ENCODE measurements at regions not wholly inside any gene's neighbourhood (a gene's known extent, or its start where the extent isn't known, plus 50 kb on each side); places are given as distances from the start of the nearest gene placed in this dataset.

- no peaks in the 10 kb centered on the region for H3K4me1 ChIP-seq (ENCODE audit: control insufficient read depth, insufficient read depth, low read length)
- no peaks in the 10 kb centered on the region for H3K27me3 ChIP-seq (ENCODE audit: control insufficient read depth, insufficient read depth, low read length, poor library complexity, severe bottlenecking)
- H3K27ac Mint-ChIP-seq = no peak overlapping the region
- H3K9me3 Mint-ChIP-seq = no peaks in the 10 kb centered on the region
- H3K9me3 ChIP-seq (ENCODE audit: control insufficient read depth, low read length) = peaks cover 3% of the 10 kb centered on the region
- H3K4me3 ChIP-seq (ENCODE audit: low read length) = no peak overlapping the region
- no peak overlapping the region for H3K9ac ChIP-seq (ENCODE audit: extremely low read depth, low read length, poor library complexity, severe bottlenecking)
- H3K27ac ChIP-seq (ENCODE audit: low read depth, low read length) = no peak overlapping the region
- peaks cover 2% of the 10 kb centered on the region for H3K27me3 Mint-ChIP-seq (ENCODE audit: insufficient read depth)
- H3K36me3 ChIP-seq (ENCODE audit: control insufficient read depth, insufficient read depth, low read length) = no peaks in the 10 kb centered on the region
- no peaks in the 10 kb centered on the region for H3K36me3 Mint-ChIP-seq (ENCODE audit: low read depth)
- WGBS, 2 experiments (ENCODE audit: insufficient coverage in 1 of 2, insufficient read length in 1 of 2) = 71 to 86% methylated on average over 1 of the region's 2 CpGs
- TF ChIP-seq CTCF (conservative IDR thresholded peaks at IDR 0.05) = no peak
- H3K4me1 Mint-ChIP-seq = no peaks in the 10 kb centered on the region
- no peak for DNase-seq
- H3K4me3 Mint-ChIP-seq = no peak overlapping the region
These were observed 476.1 kb downstream of the TDRD3 start for GRCh38 chr13:60873116-60873515.

GRCh38 chr13:60869941-60870613 lies 473.1 kb downstream of the TDRD3 start:
- Mint-ChIP-seq H3K4me3 (no peak overlapping the region), H3K27me3 (ENCODE audit: insufficient read depth) (peaks cover 2% of the 10 kb centered on the region), H3K9me3 (peaks cover 19% of the 10 kb centered on the region), H3K4me1 (no peaks in the 10 kb centered on the region), H3K36me3 (ENCODE audit: low read depth) (no peaks in the 10 kb centered on the region), H3K27ac (no peak overlapping the region)
- no peak overlapping the region for H3K27ac ChIP-seq (ENCODE audit: low read depth, low read length)
- H3K4me1 ChIP-seq (ENCODE audit: control insufficient read depth, insufficient read depth, low read length) = no peaks in the 10 kb centered on the region
- no peaks in the 10 kb centered on the region for H3K27me3 ChIP-seq (ENCODE audit: control insufficient read depth, insufficient read depth, low read length, poor library complexity, severe bottlenecking)
- H3K36me3 ChIP-seq (ENCODE audit: control insufficient read depth, insufficient read depth, low read length) = no peaks in the 10 kb centered on the region
- no peaks in the 10 kb centered on the region for H3K9me3 ChIP-seq (ENCODE audit: control insufficient read depth, low read length)
- TF ChIP-seq CTCF (conservative IDR thresholded peaks at IDR 0.05) = no peak
- H3K4me3 ChIP-seq (ENCODE audit: low read length) = no peak overlapping the region
- 92 to 93% methylated on average over 3 to 7 of the region's 7 CpGs for WGBS, 2 experiments (ENCODE audit: insufficient coverage in 1 of 2, insufficient read length in 1 of 2)
- H3K9ac ChIP-seq (ENCODE audit: extremely low read depth, low read length, poor library complexity, severe bottlenecking) = no peak overlapping the region
- DNase-seq = no peak

- H3K9me3 ChIP-seq (ENCODE audit: control insufficient read depth, low read length) = peaks cover 7% of the 10 kb centered on the region
- no peak overlapping the region for H3K27ac ChIP-seq (ENCODE audit: low read depth, low read length)
- no peak for DNase-seq
- H3K4me1 Mint-ChIP-seq = no peaks in the 10 kb centered on the region
- H3K4me3 Mint-ChIP-seq = no peak overlapping the region
- H3K4me3 ChIP-seq (ENCODE audit: low read length) = no peak overlapping the region
- peaks cover 26% of the 10 kb centered on the region for H3K9me3 Mint-ChIP-seq
- no peak overlapping the region for H3K9ac ChIP-seq (ENCODE audit: extremely low read depth, low read length, poor library complexity, severe bottlenecking)
- TF ChIP-seq CTCF (conservative IDR thresholded peaks at IDR 0.05) = no peak
- peaks cover 4% of the 10 kb centered on the region for H3K27me3 Mint-ChIP-seq (ENCODE audit: insufficient read depth)
- WGBS, 2 experiments (ENCODE audit: insufficient coverage in 1 of 2, insufficient read length in 1 of 2) = 95 to 100% methylated on average over 1 to 3 of the region's 3 CpGs
- H3K36me3 Mint-ChIP-seq (ENCODE audit: low read depth) = no peaks in the 10 kb centered on the region
- H3K4me1 ChIP-seq (ENCODE audit: control insufficient read depth, insufficient read depth, low read length) = no peaks in the 10 kb centered on the region
- no peaks in the 10 kb centered on the region for H3K27me3 ChIP-seq (ENCODE audit: control insufficient read depth, insufficient read depth, low read length, poor library complexity, severe bottlenecking)
- H3K36me3 ChIP-seq (ENCODE audit: control insufficient read depth, insufficient read depth, low read length) = no peaks in the 10 kb centered on the region
- no peak overlapping the region for H3K27ac Mint-ChIP-seq
These were observed 472.2 kb downstream of the TDRD3 start for GRCh38 chr13:60869225-60869624.

Measured in endodermal cell (in vitro differentiated cells).